HG02798 (cell line): ENCODE measurements at regions not wholly inside any gene's neighbourhood (a gene's known extent, or its start where the extent isn't known, plus 50 kb on each side); places are given as distances from the start of the nearest gene placed in this dataset.
"Not testable (repeated sequence)": the region's sequence is repeated elsewhere in the genome, so short reads cannot be mapped to it uniquely, and the experiment has no call there.

Experiments
- ATAC-seq: cut with Tn5 transposase; IDR thresholded peaks from one replicate; pipeline ENCODE4 v1.9.1; 2021; ENCODE audit warnings: mild to moderate bottlenecking; ENCODE audit not compliant: unreplicated experiment, poor library complexity

- no peak for ATAC-seq
Measured at GRCh38 chr13:94825507-94825906, 113.2 kb upstream of the SOX21 start.

DNA sequence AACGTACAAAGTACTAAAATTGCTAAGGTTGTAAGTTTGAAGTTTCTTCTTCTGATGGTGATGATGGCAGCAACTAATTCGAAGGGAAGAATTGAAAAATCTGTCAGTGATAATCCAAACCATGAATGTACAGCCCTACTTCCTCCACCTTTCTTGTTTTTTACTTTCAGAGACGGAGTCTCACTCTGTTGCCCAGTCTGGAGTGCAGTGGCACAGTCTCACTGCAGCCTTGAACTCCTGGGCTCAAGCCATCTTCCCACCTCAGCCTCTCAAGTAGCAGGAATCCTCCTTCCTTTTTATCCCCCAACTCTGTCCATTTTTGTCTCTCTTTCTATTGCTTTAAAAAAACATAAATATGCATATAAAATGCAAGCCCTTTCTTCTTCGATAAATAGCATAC is 112.3 kb upstream of the SOX21 start:
- ATAC-seq = no peak

- no peak for ATAC-seq
Measured at GRCh38 chr13:94822356-94822755, 110.0 kb upstream of the SOX21 start.

DNA sequence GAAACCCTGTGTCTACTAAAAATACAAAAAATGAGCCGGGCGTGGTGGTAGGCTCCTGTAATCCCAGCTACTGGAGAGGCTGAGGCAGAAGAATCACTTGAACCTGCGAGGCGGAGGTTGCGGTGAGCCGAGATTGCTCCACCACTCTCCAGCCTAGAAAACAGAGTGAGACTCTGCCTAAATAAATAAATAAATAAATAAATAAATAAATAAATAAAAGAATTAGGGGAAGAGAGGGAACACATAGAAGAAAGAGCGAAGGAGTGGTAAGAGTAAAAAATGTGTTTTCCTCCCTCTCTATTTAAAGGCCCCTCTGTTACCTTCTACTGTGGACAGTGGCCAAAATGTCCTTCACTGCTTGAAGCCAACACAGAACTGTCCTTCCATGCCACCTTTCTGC is 103.9 kb upstream of the SOX21 start:
- no peak for ATAC-seq

DNA sequence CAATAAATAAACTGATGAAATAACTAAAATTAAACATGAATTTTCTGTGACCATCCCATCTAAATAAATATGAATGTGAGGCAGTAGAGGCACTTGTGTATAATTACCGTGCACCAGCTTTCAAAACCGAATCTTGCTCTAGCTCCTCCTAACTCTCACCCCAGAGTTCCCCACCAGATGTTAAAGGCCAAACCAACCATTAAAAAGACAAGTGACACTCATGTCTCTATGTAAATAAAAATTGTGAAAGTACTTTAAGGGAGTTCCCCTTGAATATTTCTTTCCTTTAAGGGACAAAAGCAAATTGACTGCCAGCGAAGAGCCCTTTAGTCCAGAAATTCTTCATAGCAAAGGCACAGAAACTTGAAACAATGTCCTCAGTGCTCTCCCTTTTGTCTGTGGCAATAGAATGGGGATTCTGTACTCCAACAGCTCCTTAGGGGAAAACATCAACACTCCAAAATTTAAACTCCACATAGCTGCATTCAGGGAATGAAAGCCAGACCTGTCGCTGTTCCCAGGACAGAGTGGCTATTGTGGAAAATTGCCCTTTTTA is 101.7 kb upstream of the SOX21 start:
- peak; percentile 84 for ATAC-seq

- ATAC-seq = no peak
Measured at GRCh38 chr13:94811753-94812152, 99.4 kb upstream of the SOX21 start.

DNA sequence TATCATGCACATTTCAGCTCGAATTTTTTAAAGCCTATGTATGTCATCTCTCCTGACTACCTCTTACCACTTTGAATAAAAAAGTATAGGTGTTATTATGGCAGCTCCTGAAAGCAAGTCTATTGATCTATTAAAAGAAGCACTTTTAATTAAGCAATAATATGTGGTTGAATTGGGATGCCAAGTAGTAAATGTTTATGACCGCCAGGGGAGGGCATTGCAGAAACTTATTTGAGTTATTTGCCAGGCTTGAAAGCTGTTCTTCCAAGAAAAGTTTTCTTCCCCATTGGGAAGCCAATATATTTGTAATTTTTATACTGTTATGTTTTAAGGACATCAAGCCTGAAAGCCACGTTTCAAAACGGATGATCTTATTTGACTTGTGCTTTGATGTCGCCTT is 88.1 kb upstream of the SOX21 start:
- no peak for ATAC-seq

GRCh38 chr13:94799299-94799698 is 87.0 kb upstream of the SOX21 start:
- no peak for ATAC-seq

DNA sequence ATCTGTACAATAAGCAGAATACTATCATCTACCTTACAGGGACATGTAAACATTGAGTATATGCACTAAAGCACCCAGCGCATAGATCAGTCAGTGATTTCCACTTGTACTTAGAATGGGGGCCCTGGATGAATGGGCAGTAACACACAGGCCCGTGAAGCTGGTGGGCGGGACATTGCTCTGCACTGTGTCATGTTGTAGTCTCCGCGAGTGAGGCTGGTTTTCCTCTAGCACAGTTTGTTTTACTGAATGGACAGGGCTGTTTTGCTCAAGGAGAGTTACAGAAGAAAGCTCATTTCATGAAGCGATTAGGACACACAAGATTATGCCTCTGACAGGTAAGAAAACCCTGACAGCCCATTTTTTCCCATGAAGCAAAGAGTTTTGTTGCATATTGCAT is 86.4 kb upstream of the SOX21 start:
- no peak for ATAC-seq

DNA sequence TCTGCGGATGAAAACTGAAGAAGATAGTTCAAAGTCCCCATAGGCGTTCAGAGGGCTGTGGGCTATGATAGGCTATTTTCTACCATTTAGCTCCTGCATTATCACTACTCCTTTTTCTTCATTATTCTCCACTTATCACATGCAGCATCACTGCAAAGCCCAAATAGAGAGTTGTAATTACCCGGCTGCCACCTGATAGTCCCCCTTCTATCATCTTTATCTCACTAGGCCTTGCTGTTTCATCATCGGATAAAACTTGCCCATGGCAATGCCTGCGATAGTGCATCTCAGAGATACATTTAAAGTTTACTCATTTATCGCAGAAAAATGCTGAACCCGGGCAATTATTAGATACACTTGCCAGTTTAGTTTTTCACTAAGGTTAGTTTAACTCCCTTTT is 82.9 kb upstream of the SOX21 start:
- no peak for ATAC-seq

DNA sequence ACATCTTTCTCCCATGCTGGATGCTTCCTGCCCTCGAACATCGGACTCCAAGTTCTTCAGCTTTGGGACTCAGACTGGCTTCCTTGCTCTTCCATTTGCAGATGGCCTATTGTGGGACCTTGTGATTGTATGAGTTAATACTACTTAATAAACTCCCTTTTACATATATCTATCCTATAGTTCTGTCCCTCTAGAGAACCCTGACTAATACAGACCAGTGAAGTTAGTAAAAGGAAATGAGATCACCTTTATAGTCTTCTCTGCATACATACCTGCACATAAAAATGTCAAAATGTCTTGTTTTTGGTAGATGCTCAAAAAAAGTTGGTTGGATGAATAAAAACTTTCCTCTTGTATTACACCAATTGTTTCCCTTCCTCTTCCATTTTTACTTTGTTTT is 73.9 kb upstream of the SOX21 start:
- ATAC-seq = not testable (repeated sequence)

- ATAC-seq = no peak
Measured at GRCh38 chr13:94784066-94784465, 71.7 kb upstream of the SOX21 start.

DNA sequence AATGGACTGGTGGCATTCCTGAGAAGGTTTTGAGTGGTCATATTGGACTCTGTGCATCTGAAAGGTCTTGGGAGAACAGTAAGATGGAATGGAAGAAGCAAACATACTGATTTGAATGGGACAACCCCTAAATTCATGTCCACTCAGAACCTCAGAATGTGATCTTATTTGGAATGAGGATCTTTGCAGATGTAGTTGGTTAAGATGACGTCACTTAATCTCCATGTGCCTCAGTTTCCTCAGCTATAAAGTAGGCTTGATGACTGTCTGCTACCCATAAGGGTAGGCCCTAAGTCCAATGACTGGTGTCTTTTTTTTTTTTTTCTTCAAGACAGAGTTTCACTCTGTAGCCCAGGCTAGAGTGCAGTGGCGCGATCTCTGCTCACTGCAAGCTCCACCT is 71.1 kb upstream of the SOX21 start:
- no peak for ATAC-seq

DNA sequence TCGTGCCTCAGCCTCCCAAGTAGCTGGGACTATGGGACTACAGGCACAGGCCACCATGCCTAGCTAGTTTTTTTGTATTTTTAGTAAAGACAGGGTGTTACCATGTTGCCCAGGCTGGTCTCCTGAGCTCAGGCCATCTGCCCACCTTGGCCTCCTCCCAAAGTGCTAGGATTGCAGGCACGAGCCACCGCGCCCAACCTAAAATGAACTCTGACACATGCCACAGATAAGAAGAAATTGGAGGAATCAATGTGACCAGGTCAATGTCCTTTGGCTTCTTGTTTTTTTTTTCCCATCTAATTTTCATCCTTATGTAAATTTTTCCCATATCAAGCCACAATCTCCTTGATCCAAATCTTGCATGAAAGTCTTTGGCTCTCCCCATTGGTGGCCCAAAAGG is 68.1 kb upstream of the SOX21 start:
- no peak for ATAC-seq

GRCh38 chr13:94778986-94779385 is 66.6 kb upstream of the SOX21 start:
- no peak for ATAC-seq

- no peak for ATAC-seq
Measured at GRCh38 chr13:94778585-94778984, 66.2 kb upstream of the SOX21 start.

DNA sequence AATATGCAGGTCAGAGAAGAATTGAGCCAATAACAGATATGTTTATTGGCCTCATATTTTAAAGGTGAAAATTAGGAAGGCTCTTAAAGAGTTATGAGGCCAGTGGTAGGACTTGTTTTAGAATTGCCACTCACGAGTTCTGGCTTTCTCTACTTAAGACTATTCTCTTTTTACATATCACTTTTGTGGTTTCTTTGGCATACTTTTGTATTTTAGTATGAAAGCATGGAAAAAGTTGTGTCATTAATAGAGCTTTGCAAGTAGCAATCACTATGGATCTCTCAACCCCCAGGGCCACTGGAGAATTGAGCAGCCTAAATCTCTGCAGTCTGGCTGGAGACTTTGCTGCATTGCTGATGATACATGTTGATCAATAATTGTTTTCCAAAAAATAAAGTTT is 64.6 kb upstream of the SOX21 start:
- ATAC-seq = no peak

DNA sequence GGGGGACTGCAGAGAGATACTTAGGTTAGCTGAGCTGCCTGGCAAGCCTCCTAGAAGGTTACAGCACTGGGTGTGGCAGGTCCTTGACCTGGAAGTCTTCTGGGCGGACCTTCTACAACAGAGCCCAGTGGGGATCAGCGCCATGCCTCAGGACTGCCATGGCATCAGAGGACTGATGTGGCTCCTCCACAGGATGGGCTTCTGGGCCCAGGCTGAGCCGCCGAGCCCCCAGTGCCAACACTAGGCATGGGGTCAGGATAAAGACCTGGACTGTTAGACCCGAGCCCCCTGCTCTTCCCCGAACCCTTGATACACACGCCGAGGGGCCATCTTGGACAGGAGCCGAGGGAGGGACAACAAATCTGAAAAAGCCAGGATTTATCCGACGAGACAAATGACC is 64.0 kb upstream of the SOX21 start:
- no peak for ATAC-seq

DNA sequence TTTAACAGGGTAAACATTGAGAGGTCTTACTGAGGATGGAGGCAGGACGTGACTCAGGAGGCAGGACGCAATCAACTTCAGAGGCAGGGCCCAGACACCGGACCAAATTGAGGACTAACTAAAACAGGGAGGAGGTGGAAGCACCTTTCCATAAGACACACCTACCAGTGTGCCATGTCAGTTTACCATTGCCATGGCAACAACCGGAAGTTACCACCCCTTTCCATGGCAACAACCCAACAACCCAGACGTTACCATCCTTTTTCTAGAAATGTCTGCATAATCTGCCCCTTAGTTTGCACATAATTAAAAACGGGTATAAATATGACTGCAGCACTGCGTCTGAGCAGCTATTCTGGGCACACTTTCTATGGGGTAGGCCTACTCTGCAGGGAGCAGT is 53.5 kb upstream of the SOX21 start:
- ATAC-seq = no peak

- ATAC-seq = no peak
Measured at GRCh38 chr13:94764576-94765321, 52.4 kb upstream of the SOX21 start.
